GM12892 (cell line): ENCODE measurements at regions not wholly inside any gene's neighbourhood (a gene's known extent, or its start where the extent isn't known, plus 50 kb on each side); places are given as distances from the start of the nearest gene placed in this dataset.

Source experiments
- DNase-seq: peaks from one replicate; pipeline ENCODE4 v3.0.0; 2011; ENCODE audit not compliant: insufficient read length
- FAIRE-seq: peaks from 2 replicates; lab custom pipeline; 2011; peaks lifted over from hg19 to GRCh38; lab: Jason Lieb, UNC
- POLR2A ChIP-seq: IDR thresholded peaks from 2 replicates; pipeline ENCODE4 v1.6.1; 2011; ENCODE audit warnings: low read depth, low read length, control low read depth
- POLR2AphosphoS5 ChIP-seq: IDR thresholded peaks from 2 replicates; pipeline ENCODE4 v1.6.1; 2011; ENCODE audit warnings: low read depth, low read length, control low read depth
- TAF1 ChIP-seq: IDR thresholded peaks from 2 replicates; pipeline ENCODE4 v1.6.1; 2011; ENCODE audit warnings: low read depth, mild to moderate bottlenecking, control low read depth, low read length, borderline replicate concordance

DNA sequence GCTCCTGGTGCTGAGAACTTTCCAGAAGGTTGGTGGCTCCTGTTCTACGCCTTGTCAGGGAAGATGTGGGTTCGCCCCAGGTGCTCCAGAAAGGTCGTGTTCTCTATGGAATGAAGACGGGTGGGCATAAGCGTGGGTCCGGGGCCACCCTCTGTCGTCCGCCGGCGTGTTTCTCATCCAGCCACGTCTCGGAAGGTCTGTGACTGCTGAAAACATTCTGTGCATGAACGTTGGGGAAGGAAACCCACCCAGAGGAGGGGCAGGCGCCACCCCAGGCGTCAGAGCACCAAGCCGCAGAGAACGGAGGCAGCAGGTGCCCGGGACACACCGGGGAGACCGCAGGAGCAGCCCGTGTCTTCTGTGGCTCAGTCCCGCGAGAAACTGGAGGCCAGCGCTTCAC, 118.2 kb downstream of the RTP5 start:
- no peak for TF ChIP-seq POLR2AphosphoS5
- no peak for TF ChIP-seq TAF1
- no peak for TF ChIP-seq POLR2A
- DNase-seq = no peak
- FAIRE-seq = no peak

GRCh38 chr2:241988146-241988545, 118.6 kb downstream of the RTP5 start:
- no peak for DNase-seq
- no peak for FAIRE-seq
- TF ChIP-seq POLR2A (no peak), POLR2AphosphoS5 (no peak), TAF1 (no peak)

GRCh38 chr2:241989074-241989473, 119.5 kb downstream of the RTP5 start:
- no peak for DNase-seq
- FAIRE-seq = no peak
- TF ChIP-seq POLR2A (no peak), POLR2AphosphoS5 (no peak)

DNA sequence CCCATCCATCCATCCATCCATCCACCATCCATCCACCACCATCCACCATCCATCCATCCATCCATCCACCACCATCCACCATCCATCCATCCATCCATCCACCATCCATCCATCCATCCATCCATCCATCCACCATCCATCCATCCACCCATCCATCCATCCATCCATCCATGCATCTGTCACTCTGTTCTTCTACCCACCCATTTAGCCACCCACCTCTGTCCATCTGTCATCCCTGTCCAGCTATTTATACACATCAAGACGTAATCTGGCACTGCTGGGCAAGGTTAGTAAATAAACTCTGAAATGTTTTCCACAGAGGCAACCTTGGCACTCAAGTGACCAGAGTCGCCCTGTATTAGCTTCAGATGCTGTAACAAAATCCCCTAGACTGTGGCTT, 120.9 kb downstream of the RTP5 start:
- no peak for TF ChIP-seq POLR2A
- no peak for TF ChIP-seq POLR2AphosphoS5
- no peak for TF ChIP-seq TAF1
- FAIRE-seq (no peak), DNase-seq (no peak)

DNA sequence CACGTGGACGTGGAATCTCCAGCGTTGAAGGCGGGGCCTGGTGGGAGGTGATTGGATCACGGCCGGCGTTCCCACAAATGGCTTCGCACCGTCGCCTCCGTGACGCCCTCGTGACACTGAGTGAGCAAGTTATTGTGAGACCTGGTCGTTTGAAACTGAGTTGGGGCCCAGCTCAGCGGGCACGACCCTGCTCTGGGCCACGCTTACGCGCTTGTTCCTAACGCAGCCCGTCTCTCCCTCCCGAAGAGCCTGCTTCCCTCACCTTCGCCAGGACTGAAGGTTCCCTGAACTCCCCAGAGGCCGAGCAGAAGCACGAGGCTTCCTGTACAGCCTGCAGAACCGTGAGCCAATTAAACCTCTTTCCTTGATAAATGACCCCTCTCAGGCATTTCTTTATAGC, 121.8 kb downstream of the RTP5 start:
- DNase-seq = no peak
- TF ChIP-seq POLR2AphosphoS5 (no peak), TAF1 (no peak), POLR2A (no peak)
- no peak for FAIRE-seq

- TF ChIP-seq POLR2A (no peak), POLR2AphosphoS5 (no peak), TAF1 (no peak)
- DNase-seq (no peak), FAIRE-seq (no peak)
Observed at GRCh38 chr2:241992753-241993152, 123.2 kb downstream of the RTP5 start.

GRCh38 chr2:241993386-241994005, 124.0 kb downstream of the RTP5 start:
- TF ChIP-seq POLR2AphosphoS5 (no peak), TAF1 (no peak), POLR2A (no peak)
- DNase-seq (no peak), FAIRE-seq (no peak)

- no peak for TF ChIP-seq TAF1
- no peak for TF ChIP-seq POLR2A
- no peak for TF ChIP-seq POLR2AphosphoS5
- no peak for DNase-seq
- no peak for FAIRE-seq
Observed at GRCh38 chr2:241994086-241994485, 124.6 kb downstream of the RTP5 start.

DNA sequence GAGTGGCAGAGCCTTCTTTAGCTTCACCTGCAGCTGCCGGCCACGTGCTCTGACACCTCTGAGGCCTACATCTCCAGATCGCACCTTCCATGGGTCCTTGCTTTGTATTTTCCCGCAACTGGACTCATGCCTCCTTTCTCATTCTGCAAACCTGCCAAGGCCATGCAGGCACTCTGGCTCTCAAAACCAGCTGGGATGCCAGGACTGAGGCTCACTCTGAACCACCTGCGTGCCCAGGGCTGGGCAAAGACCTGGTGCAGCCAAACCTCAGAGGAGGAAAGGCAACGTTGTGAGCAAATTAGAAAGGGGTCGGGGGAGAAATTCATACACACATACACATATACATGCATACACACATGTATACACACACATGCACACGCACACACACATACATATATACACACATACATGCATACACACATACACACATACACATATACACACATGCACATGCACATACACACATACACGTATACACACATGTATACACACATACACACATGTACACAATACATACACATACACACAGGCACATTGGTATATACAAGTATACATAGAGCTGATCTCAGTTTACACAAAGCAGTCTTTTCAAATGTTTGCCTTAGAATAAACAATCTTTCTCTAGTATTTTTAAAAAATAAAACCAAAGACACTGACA, 125.2 kb downstream of the RTP5 start:
- DNase-seq = no peak
- no peak for TF ChIP-seq POLR2AphosphoS5
- TF ChIP-seq POLR2A = no peak
- FAIRE-seq = no peak

DNA sequence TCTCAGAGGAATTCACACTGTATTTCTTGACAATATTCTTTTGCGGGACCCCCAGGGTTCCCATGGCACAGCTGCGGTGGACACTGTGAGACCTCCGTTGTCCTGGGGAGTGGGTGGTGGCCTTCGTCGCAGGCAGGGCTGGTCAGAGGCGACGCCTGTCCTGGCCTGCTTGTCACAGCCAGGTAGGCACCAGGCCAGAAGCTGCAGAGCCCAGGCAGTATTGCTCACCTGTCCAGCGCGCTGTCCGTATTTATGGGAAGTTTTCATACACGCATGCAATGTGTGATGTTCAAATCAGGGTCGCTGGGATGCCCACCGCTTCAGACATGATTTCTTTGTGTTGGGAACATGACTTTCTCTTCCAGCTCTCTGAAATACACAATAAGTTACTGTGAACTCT, 126.6 kb downstream of the RTP5 start:
- DNase-seq (no peak), FAIRE-seq (no peak)

DNA sequence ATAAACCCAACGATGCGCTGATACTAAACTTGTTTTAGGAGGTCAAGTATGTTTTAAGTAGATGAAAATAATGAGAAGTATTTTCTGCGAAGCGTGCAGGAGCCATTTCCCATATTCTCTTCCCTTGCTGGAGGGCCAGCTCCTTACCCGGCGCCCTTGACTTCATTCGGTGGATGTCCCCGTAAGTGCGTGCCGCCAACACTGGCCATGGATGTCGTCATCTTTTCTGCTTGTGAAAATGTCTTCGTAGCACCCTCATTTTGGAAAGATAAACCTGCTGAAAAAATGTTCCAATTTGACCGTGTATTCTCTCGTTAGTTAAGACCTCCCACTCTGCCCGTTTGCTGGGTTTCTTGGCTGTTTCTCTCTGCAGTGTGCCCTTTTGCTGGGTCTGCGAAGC, 127.5 kb downstream of the RTP5 start:
- FAIRE-seq (no peak), DNase-seq (no peak)
- TF ChIP-seq POLR2A (no peak), TAF1 (no peak), POLR2AphosphoS5 (no peak)

More for the DNA sequence above, 126.6 kb downstream of the RTP5 start:
- no peak for TF ChIP-seq TAF1
- no peak for TF ChIP-seq POLR2AphosphoS5
- no peak for TF ChIP-seq POLR2A

GRCh38 chr2:241999184-241999583, 129.7 kb downstream of the RTP5 start:
- FAIRE-seq = no peak
- TF ChIP-seq POLR2A (no peak), TAF1 (no peak), POLR2AphosphoS5 (no peak)
- DNase-seq = no peak

DNA sequence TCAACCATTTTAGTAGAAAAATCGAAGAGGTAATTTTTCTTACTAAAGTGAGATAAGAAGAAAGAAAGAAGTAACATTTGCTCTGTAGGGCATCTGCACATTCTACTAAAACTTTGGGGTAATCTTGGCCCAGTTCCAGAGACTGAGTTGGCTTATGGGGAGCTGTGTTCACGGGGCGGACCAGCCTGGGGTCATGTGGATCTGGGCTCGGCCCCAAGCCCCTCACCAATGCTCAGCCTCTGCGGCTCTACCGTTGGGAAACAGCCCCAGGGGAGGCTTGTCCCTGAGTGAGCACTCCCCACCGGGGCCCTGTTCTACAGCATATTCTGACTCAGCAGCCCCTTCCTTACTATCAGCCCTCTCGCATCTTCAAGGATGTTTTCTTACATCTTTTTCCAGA, 132.3 kb downstream of the RTP5 start:
- DNase-seq (no peak), FAIRE-seq (no peak)
- TF ChIP-seq TAF1 = no peak
- no peak for TF ChIP-seq POLR2A
- no peak for TF ChIP-seq POLR2AphosphoS5
